MM.1S (cell line): ENCODE measurements at regions not wholly inside any gene's neighbourhood (a gene's known extent, or its start where the extent isn't known, plus 50 kb on each side); places are given as distances from the start of the nearest gene placed in this dataset.

Source experiments
- EZH2 ChIP-seq: fragments of 300-600 bp; sonication (generic); optimal IDR thresholded peaks from 2 replicates; pipeline ENCODE3; 2017; ENCODE audit warnings: low read depth, mild to moderate bottlenecking, antibody characterized with exemption, low read length, mixed read lengths
- EZH2phosphoT487 ChIP-seq: fragments of 300-600 bp; sonication (generic); IDR thresholded peaks from 2 replicates; pipeline ENCODE4 v1.6.1; 2018; ENCODE audit warnings: antibody characterized with exemption, low read length
- TF ChIP-seq, protein P1 (sequence below): fragments of 300-600 bp; sonication (generic); IDR thresholded peaks from 2 replicates; pipeline ENCODE4 v1.5.1; 2016; ENCODE audit warnings: antibody characterized with exemption, low read length, mixed read lengths

DNA sequence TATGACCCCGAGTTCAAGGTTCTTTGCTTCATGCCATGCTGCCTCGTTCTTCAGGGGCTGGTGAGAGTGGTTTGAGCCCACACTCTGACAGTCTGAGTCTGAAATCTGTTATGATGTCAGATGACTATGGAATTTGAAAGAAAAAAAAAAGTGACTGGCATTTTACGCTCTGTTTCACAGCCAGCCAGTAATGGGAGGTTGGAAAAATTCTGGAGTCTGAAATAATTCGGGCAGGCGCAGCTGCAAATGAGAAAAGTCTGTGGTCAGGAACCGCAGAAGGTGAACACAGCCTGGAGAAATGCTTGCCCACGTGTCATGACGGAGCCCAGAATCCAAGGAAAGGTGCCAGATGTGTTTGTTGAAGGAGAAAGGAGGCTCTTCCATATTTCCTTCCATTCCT, 269.8 kb upstream of the PWP1 start:
- TF ChIP-seq EZH2 (no peak), EZH2phosphoT487 (no peak)
- TF ChIP-seq, protein P1, sequence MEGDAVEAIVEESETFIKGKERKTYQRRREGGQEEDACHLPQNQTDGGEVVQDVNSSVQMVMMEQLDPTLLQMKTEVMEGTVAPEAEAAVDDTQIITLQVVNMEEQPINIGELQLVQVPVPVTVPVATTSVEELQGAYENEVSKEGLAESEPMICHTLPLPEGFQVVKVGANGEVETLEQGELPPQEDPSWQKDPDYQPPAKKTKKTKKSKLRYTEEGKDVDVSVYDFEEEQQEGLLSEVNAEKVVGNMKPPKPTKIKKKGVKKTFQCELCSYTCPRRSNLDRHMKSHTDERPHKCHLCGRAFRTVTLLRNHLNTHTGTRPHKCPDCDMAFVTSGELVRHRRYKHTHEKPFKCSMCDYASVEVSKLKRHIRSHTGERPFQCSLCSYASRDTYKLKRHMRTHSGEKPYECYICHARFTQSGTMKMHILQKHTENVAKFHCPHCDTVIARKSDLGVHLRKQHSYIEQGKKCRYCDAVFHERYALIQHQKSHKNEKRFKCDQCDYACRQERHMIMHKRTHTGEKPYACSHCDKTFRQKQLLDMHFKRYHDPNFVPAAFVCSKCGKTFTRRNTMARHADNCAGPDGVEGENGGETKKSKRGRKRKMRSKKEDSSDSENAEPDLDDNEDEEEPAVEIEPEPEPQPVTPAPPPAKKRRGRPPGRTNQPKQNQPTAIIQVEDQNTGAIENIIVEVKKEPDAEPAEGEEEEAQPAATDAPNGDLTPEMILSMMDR: no peak
